GM21723 (cell line): ENCODE measurements at regions not wholly inside any gene's neighbourhood (a gene's known extent, or its start where the extent isn't known, plus 50 kb on each side); places are given as distances from the start of the nearest gene placed in this dataset.

Experiments
- ATAC-seq: cut with Tn5 transposase; IDR thresholded peaks from one replicate; pipeline ENCODE4 v1.9.1; 2021; ENCODE audit warnings: mild to moderate bottlenecking, moderate library complexity; ENCODE audit not compliant: unreplicated experiment

DNA sequence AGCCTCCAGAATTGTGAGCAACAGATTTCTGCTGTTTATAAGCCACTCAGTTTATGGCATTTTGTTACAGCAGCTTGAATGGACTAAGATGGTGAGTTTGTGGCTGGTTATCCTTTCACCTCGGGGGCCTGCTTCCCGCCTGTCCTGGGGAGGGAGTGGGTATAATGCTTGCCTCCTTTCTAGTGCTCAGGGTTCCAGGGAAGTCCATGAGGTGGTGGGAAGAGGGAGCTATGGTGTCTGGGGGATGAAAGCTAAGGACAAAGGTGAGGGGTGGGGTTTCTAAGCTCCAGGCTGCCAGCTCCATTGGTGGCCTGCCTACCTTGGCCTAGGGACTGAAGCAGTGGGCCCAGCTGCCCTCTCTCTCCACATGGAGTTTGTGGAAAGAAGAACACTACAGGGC is 50.2 kb upstream of the SDK2 start:
- no peak for ATAC-seq

DNA sequence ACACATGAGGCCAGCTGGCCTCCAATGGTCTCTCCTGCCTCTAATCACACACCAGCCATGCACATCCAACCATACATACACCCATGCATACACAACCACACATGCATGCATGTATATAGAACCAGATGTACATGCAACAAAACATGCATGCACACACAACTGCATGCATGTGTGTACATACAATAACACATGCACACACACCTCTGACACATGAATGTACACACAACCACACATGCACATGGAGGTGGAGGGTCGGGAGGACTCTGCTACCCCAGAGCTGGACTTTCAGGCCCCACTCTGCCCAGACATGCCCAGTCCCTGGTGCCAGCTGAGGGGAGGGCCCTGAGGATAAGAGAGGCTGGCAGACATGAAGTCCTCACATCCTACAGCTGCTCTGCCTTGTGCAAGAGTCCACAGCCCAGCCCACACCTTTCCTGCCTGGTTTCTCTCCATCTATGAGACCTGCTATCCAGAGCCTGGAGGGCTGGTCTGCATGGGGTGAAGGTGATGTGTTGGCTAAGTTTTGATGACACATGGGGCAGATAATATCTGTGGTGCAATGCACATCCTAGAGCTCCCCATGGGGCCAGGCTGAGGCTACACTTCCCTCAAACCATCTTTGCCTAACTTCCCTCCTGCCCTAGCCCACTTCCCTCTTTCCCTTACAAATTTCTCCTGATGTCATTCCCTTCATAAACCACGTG is 50.9 kb upstream of the SDK2 start:
- ATAC-seq = no peak

DNA sequence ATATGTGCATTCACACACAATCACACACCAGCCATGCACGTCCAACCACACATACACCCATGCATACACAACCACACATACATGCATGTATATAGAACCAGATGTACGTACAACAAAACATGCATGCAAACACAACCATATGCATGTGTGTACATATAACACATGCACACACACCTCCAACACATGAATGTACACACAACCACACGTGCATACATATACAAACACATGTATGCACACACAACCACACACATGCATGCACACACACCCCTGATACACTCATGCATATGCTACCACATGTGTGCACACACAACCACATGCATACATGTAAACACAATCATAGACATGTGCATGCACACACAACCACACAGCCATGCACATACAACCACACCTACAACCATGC is 52.0 kb upstream of the SDK2 start:
- no peak for ATAC-seq

- ATAC-seq = no peak
Observed at GRCh38 chr17:73697872-73698271, 53.6 kb upstream of the SDK2 start.

DNA sequence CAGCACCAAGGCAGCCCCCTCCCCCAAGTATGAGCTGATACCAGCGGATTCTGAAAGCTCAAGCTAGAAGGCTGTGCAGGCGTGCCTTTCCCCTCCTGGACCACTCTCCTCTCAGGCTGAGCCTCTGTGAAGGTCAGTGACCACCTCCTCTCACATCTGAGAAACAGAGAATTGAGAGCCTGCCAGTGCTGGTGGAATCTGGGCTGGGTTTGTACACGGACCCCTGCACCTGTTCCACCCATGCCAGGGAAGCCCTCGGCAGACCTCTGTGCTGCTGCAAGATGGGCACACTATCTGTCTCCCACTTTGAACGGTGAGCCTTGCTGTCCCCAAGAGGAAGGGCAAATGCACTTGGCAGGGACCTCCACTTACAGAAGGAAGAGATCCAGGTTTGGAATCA is 54.7 kb upstream of the SDK2 start:
- no peak for ATAC-seq

GRCh38 chr17:73701701-73702100 is 57.5 kb upstream of the SDK2 start:
- ATAC-seq = no peak

DNA sequence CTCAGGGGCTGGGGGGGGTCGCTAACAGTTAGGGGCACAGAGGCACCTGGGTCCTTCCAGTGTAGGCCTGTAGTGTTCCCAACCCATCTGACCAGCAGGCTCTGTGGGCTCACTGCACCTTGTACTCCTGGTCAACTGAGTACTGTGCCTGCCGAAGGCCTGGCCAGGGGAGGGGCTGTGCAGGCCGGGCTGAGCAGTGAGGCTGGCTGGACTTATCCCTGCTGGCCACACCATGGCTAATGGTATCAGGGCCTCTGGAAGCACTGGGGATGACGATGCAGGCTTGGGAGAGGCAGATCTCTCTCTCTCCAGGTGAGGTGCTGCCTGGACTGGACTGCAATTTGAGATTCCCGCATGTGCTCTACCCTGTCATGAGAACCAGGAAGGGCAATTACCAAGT is 58.9 kb upstream of the SDK2 start:
- no peak for ATAC-seq

DNA sequence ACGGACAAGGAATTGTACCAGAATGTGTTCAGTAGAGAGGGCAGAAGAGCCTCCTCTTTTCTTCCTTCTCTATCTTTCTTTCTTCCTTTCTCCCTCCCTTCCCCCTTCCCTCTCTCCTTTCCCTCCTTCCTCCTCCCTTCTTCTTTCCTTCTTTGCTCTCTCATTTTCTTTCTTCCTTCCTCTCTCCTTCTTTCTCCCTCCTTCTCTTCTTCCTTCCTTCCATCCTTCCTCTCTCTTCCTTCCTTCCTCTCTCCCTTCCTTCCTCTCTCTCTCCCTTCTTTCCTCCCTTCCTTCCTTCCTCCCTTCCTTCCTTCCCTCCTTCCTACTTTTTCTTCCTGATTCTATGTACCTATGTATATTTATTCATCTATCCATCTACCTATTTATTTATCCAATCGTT is 59.7 kb upstream of the SDK2 start:
- ATAC-seq = no peak

DNA sequence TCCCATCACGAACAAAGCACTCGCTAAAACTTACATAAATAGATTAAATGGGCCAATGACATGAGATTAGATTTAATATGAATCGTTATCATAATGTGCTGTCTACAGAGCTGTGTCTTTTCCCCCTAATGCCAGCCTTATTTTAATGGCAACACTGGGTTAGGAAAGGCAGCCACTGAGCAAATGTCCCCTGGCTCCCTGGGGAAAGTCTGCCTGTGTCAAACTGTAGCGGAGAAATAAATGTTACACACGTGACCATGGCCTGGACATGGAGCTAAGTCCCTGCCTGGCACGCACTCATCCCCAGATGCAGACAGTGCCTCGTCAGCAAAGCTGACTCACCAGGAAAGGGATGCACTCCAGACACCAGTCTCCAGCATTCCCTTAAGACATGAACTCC is 61.3 kb upstream of the SDK2 start:
- ATAC-seq = no peak

DNA sequence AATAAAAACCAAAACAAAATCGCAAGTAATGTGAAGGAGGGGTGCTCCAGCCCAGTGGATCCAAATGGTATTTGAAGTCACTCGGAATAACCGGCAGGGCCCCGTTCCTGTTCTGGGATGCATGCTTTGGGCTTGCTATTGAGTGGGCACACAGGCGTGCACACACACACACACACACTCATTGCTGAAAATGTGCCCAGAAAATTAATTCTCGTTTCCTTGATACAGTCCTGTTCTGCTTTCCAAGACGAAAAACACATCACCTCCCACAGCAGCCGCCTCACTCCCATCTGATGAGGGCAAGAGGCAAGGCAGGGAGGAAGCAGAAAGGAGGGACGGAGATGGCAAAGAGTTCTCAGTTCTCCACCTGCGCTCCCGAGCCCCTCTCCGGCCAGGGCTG is 62.2 kb upstream of the SDK2 start:
- ATAC-seq = no peak

GRCh38 chr17:73706858-73707257 is 62.6 kb upstream of the SDK2 start:
- no peak for ATAC-seq

- ATAC-seq = no peak
Observed at GRCh38 chr17:73707358-73707757, 63.1 kb upstream of the SDK2 start.

DNA sequence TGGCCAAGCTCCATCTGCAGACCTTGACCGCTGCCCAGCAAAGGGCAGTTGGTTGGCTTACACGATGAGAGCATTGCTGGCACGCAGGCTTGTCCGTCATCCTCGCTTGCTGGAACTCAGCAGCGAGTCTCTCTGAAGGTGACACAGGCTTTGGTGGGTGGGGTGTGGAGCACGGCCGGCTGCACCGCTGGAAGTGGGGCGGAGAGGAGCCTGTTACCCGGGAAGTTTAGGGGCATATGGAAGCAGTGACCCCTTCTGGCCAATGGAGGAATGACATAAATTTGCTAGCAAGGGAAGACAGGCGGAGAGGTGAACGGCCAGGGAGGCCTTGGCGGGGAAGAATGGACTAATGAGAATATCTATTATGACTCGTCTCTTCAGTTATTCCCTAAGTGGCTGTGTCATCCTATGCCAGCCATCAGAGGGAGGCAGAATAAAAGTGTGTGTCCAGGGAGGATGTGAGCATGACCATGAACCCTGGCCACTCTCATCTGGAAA is 65.9 kb upstream of the SDK2 start:
- ATAC-seq = no peak

DNA sequence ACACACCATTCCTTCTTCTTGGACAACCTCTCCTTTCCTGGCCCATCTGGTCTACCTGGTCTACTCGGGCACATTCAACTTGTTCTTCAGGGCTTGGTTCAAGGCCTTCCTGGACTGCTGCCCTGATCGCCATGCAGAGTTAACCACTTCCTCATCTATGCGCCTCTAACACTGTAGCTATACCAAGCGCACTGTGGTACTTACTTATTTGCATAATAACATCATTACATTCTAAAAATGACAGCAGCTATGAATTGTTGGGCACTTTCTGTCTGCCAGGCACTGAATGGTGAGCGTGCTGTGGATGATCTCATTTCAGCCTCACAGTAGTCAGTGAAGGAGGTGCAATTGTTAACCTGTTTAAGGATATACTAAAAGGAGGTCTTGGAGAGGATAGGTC is 66.9 kb upstream of the SDK2 start:
- ATAC-seq = no peak

DNA sequence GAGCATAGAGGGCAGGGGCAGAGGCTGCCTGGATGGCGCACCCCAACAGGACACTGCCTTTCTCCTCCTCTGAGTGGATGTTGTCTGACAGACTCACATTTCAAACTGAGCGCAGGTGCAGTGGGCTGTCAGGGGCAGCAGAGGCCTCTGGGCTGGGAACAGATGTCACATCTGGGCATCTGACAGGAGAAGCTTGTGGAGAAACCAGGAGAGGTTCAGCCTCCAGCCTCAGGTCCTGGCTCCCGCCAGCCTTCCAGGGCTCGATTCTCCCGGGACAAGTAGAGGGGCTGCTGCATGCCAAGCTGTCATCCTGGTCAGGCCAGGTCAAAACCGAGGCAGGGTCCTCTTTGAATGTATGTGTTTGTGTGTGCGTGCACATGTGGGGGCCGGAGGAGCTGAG is 67.7 kb upstream of the SDK2 start:
- ATAC-seq = no peak

DNA sequence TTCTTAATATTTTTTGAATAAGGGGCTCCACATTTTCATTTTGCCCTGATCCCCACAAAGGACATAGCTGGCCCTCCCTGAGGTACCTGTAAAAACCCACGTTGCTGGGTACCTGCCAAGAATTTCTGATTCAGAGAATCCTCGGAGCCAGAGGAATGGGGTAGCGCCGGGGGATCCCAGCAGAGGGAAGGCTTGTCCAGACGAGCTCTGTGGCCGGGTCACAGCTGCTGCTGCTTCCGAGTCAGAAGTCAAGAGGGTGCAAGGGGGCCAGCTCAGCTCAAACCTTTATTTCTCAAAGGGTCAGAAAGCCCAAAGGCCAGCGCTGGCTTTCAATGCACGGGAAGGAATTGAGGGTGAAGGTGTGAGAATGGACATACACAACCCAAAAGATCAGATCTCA is 68.9 kb upstream of the SDK2 start:
- no peak for ATAC-seq

- no peak for ATAC-seq
Observed at GRCh38 chr17:73715769-73716168, 71.5 kb upstream of the SDK2 start.

GRCh38 chr17:73717690-73718089 is 73.4 kb upstream of the SDK2 start:
- no peak for ATAC-seq

DNA sequence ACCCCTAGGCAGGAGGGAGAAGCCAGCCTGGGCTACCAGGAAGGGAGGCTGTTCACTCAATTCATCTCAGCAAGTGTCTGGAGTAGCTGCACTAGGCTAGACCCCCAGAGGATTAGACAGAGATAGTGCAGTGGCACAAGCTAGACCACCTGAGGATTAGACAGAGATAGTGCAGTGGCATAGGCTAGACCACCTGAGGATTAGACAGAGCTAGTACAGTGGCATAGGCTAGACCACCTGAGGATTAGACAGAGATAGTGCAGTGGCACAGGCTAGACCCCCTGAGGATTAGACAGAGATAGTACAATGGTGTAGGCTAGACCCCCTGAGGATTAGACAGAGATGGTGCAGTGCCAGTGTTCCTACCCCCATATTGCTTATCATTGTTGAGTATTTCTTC is 74.1 kb upstream of the SDK2 start:
- ATAC-seq = no peak

GRCh38 chr17:73718912-73719311 is 74.7 kb upstream of the SDK2 start:
- ATAC-seq = no peak

GRCh38 chr17:73719588-73720071 is 75.4 kb upstream of the SDK2 start:
- no peak for ATAC-seq

- ATAC-seq = no peak
Observed at GRCh38 chr17:73720187-73720834, 76.1 kb upstream of the SDK2 start.

DNA sequence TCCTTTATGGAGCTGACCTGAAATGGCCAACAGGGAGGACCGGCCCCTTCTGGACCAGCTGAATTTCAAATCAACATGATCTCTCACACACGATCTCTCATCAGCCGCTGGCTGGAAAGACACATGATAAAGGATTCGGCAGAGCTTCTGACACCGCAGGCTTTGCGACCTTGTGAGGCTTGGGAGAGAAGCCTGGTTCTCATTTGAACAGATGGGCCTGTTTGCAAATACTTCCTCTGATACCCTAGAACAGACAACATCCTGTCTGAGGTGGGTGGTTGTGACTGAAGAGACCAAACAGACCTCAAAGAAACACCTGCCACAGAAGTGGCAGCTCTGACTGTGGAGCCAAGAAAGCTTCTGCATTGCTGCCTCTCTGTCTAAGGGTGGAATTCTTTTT is 77.9 kb upstream of the SDK2 start:
- ATAC-seq = no peak
